ENCODE measurements at regions not wholly inside any gene's neighbourhood (a gene's known extent, or its start where the extent isn't known, plus 50 kb on each side); places are given as distances from the start of the nearest gene placed in this dataset.

DNA sequence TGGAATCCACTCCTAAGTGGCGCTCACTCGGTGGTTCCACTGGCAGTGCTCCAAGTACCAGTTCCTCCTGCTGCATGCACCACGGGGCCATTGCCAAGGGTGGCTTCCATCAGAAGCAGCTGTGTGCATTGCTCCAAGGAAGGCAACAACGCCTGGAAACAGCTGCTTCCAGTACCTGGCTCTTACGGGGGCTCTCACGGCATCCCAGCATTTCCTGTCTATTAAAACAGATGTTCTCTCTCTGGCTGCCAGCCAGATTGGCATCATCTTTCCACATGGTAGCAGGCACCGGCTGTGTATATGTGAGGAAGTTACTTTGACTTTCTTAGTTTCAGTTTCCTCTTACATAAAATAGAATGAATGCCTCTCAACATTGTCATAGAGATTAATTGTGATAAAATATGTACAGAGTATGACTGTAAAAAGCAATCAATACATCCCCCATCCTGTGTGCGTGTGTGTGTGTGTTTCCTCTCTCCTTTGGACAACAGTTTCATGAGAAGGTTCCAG lies 84.9 kb downstream of the CMPK2 start:
- TF ChIP-seq, protein P1, sequence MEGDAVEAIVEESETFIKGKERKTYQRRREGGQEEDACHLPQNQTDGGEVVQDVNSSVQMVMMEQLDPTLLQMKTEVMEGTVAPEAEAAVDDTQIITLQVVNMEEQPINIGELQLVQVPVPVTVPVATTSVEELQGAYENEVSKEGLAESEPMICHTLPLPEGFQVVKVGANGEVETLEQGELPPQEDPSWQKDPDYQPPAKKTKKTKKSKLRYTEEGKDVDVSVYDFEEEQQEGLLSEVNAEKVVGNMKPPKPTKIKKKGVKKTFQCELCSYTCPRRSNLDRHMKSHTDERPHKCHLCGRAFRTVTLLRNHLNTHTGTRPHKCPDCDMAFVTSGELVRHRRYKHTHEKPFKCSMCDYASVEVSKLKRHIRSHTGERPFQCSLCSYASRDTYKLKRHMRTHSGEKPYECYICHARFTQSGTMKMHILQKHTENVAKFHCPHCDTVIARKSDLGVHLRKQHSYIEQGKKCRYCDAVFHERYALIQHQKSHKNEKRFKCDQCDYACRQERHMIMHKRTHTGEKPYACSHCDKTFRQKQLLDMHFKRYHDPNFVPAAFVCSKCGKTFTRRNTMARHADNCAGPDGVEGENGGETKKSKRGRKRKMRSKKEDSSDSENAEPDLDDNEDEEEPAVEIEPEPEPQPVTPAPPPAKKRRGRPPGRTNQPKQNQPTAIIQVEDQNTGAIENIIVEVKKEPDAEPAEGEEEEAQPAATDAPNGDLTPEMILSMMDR (IDR thresholded peaks at IDR 0.05; ENCODE audit: poor library complexity), result no peak
- TF ChIP-seq EZH2 (IDR thresholded peaks at IDR 0.05; ENCODE audit: borderline replicate concordance) (no peak), EZH2phosphoT487 (IDR thresholded peaks at IDR 0.05; ENCODE audit: low read depth, severe bottlenecking, unreplicated experiment) (no peak)
- H3K4me2 ChIP-seq, result peak overlapping the region; percentile 39
- WGBS (ENCODE audit: low lambda C conversion rate, missing lambda C conversion rate), result 53% methylated on average over 8 of the region's 8 CpGs
- H3K4me1 ChIP-seq (ENCODE audit: insufficient read depth), result no peaks in the 10 kb centered on the region
- H3K27ac ChIP-seq, result no peak overlapping the region
- H3K9me2 ChIP-seq (replicated peaks; ENCODE audit: insufficient read depth), result no peaks in the 10 kb centered on the region
- no peaks in the 10 kb centered on the region for H4K20me1 ChIP-seq (ENCODE audit: insufficient read depth, poor library complexity, severe bottlenecking)
- H3K4me3 ChIP-seq, result no peak overlapping the region
- H2AFZ ChIP-seq, result no peak overlapping the region
- DNase-seq (ENCODE audit: low spot score), result peak; percentile 78
- H3K27me3 ChIP-seq, result no peaks in the 10 kb centered on the region
- no peaks in the 10 kb centered on the region for H3K36me3 ChIP-seq (replicated peaks; ENCODE audit: insufficient read depth, low read depth)
- no peaks in the 10 kb centered on the region for H3K9me3 ChIP-seq (ENCODE audit: low read depth)
- no peaks in the 10 kb centered on the region for H3K79me2 ChIP-seq

DNA sequence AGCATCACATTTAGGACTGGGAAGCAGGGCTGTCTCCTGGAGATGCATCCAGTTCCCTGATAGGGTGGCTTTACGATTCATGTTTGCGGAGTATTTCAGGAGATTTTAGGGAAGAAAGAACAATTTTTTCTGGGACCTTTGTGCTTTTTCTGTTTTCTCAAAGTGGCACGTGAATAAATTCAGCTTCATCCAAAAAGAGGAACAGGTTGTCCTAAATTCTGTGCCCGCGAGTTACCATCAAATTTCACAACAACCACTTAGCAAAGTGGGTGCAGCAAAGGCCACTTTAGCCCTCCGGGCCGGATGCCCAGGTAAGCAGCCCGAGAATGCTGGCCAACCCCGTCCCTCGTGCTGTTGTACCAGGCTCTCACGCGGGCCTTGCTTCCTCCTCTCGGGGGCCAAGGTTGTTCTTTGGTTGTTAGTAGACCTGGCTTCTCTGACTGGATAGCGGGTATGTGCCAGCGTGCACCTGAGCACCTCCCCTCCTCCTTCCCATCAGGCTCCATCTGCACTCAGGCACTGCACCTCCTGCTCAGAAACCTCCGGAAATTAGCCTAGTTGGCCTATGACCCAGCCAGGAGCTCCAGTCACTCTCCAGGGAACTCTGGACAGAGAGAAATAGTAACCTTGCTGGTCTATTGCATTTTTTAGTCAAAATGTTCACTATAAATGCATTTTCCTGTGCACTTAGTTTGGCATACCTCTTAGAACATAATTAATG lies 83.0 kb downstream of the CMPK2 start:
- H3K27ac ChIP-seq, result no peak overlapping the region
- H3K9me3 ChIP-seq (ENCODE audit: low read depth), result no peaks in the 10 kb centered on the region
- no peaks in the 10 kb centered on the region for H3K4me1 ChIP-seq (ENCODE audit: insufficient read depth)
- no peak overlapping the region for H3K4me3 ChIP-seq
- DNase-seq (ENCODE audit: low spot score), result no peak
- H3K79me2 ChIP-seq, result no peaks in the 10 kb centered on the region
- TF ChIP-seq, protein P1 (IDR thresholded peaks at IDR 0.05; ENCODE audit: poor library complexity), result no peak
- TF ChIP-seq EZH2 (IDR thresholded peaks at IDR 0.05; ENCODE audit: borderline replicate concordance) (no peak), EZH2phosphoT487 (IDR thresholded peaks at IDR 0.05; ENCODE audit: low read depth, severe bottlenecking, unreplicated experiment) (no peak)
- no peaks in the 10 kb centered on the region for H3K27me3 ChIP-seq
- H2AFZ ChIP-seq, result no peak overlapping the region
- no peaks in the 10 kb centered on the region for H3K9me2 ChIP-seq (replicated peaks; ENCODE audit: insufficient read depth)
- H3K36me3 ChIP-seq (replicated peaks; ENCODE audit: insufficient read depth, low read depth), result no peaks in the 10 kb centered on the region
- no peak overlapping the region for H3K4me2 ChIP-seq
- H4K20me1 ChIP-seq (ENCODE audit: insufficient read depth, poor library complexity, severe bottlenecking), result no peaks in the 10 kb centered on the region
- WGBS (ENCODE audit: low lambda C conversion rate, missing lambda C conversion rate), result 96% methylated on average over 16 of the region's 16 CpGs

DNA sequence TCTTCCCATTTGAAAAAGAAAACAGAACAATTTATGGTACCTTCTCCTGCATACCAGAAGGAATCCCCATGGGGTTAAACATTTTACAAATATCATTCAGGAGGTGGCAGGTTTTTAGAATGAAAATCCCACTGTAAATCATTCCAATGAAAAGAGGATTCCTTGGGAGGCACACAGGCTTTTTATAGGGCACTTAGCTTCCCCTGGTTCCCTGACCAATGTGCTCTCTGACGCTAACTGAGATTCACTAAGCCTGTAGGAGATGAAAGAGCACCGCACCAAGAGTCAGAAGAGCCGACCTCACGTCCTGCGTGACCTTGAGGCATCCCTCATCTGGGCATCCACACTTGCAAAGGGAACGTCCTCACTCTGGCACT lies 82.5 kb downstream of the CMPK2 start:
- TF ChIP-seq EZH2 (IDR thresholded peaks at IDR 0.05; ENCODE audit: borderline replicate concordance), result no peak
- TF ChIP-seq, protein P1 (IDR thresholded peaks at IDR 0.05; ENCODE audit: poor library complexity), result no peak
- no peak for TF ChIP-seq EZH2phosphoT487 (IDR thresholded peaks at IDR 0.05; ENCODE audit: low read depth, severe bottlenecking, unreplicated experiment)
- no peaks in the 10 kb centered on the region for H3K4me1 ChIP-seq (ENCODE audit: insufficient read depth)
- H3K79me2 ChIP-seq, result no peaks in the 10 kb centered on the region
- H3K27ac ChIP-seq, result no peak overlapping the region
- no peaks in the 10 kb centered on the region for H4K20me1 ChIP-seq (ENCODE audit: insufficient read depth, poor library complexity, severe bottlenecking)
- no peaks in the 10 kb centered on the region for H3K9me3 ChIP-seq (ENCODE audit: low read depth)
- H3K9me2 ChIP-seq (replicated peaks; ENCODE audit: insufficient read depth), result no peaks in the 10 kb centered on the region
- 68% methylated on average over 6 of the region's 6 CpGs for WGBS (ENCODE audit: low lambda C conversion rate, missing lambda C conversion rate)
- H3K27me3 ChIP-seq, result no peaks in the 10 kb centered on the region
- no peak overlapping the region for H3K4me2 ChIP-seq
- no peak overlapping the region for H2AFZ ChIP-seq
- no peak overlapping the region for H3K4me3 ChIP-seq
- DNase-seq (ENCODE audit: low spot score), result no peak
- no peaks in the 10 kb centered on the region for H3K36me3 ChIP-seq (replicated peaks; ENCODE audit: insufficient read depth, low read depth)

All from hepatocyte (in vitro differentiated cells).